UCSD-AML1 (cell line): ENCODE measurements at regions not wholly inside any gene's neighbourhood (a gene's known extent, or its start where the extent isn't known, plus 50 kb on each side); places are given as distances from the start of the nearest gene placed in this dataset.

Experiments used
- DNase-seq: peaks from one replicate; lab custom pipeline; 2025; ENCODE audit not compliant: unreplicated experiment; lab: John Stamatoyannopoulos, UW

DNA sequence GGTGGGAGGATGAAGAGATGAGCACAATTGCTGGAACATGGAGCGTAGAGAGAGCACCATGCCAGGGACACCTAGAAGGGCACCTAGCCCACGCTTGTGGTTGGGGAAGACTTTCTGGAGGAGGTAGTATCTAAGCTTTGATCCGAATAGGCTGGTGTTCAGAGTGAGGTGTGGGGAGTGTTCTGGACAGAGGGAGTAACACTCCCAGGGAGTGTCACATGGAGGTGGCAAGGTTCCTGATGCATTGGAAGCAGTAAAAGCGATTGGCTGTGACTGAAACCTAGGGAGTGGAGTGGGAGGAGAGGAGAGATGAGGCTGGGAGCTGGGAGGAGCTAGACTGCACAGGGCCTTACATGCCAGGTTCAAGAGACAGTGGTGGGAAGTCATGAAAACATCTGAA, 188.0 kb upstream of the NCAM1 start:
- no peak for DNase-seq

DNA sequence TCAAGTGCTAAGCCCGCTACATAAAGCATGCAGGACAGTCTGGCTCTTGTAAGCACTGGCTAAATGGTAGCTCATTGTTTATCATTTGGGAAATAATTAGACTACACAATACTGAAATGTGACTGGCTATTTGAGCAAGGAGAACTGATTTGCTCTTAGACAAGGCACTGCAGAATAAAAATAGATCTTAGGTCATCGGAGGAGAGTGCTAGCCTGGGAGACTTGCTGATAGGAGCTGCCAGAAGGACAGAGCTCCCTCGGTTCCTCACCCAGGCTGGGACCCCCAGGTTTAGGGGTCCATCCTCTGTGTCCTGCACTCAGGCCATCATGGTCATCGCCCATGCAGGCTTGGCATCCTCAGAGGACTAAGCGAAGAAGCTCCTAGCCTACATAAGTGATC, 184.4 kb upstream of the NCAM1 start:
- no peak for DNase-seq

DNA sequence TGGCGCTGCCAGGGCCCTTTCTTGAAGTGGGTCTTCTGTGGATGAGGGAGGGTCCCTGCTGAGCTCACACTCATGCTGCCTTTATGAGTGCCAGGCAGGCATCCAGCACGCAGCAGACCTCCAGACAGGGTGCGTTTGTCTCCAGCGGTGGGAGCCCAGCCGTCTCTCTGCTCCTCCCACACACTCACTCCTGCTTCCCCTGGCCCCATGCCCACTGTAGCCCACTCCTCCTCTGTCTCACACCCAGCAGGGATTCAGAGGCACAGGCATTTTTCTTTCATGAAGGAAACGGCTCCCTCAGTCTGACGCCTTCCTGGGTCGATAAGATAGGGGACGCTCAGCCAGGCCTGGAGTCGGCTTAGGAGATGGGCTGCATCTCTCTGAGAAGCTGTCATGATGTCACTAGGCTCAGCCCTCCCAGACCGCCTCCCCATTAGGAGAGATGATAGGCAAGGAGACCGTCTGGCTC, 183.9 kb upstream of the NCAM1 start:
- no peak for DNase-seq

DNA sequence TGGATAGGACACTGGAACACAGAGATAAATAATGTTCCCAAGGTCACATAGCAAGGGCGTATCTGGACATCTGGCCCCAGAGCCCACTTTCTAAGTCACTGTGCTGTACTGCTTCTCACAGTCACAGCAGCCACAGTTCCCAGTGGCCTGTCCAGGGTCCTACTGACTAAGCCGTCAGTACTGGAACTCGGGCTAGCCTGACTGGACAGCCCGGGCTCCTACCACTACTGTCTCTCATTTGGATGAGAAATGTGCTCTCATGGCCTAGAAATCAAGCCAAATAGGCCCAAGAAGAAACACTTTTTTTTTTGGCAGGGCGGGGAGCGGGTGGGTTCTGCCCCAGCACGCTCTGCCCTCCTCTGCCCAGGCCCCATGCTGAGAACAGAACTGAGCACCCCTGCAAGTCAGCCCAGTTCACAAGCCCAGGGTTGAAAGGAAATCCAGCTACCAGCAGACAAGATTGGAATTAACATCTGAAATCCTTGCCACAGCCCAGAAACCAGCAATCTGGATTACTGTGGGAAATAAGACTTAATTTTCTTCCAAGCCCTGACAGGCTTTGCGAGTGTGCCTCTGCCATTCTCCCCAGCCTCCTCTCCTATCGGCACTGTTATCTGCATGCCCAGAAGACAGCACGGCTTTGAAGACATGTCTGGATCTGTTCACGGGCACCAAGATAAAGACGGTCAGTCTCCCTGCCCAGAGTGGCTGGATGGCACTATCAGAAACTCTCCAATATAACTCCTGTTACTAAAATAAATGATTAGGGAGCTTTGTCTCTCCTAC, 182.9 kb upstream of the NCAM1 start:
- DNase-seq = no peak

DNA sequence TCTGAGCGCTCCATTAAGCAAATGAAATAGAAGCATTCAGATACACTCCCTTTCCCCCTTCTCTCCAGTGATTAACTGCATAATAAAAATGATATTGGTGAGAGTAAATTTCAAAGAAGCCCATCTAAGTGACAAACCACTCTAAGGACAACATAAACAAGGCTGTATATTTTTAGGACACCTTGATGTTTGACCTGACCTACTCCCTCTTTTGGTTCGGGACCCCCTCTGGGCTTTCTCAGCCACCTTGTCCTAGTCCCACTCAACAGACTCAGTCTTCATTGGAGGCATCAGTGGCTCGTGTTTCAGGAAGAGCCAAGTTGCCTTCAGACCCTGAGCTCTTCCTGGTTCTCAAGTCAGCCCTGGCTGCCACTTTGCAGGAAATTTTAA, 182.3 kb upstream of the NCAM1 start:
- DNase-seq = no peak

DNA sequence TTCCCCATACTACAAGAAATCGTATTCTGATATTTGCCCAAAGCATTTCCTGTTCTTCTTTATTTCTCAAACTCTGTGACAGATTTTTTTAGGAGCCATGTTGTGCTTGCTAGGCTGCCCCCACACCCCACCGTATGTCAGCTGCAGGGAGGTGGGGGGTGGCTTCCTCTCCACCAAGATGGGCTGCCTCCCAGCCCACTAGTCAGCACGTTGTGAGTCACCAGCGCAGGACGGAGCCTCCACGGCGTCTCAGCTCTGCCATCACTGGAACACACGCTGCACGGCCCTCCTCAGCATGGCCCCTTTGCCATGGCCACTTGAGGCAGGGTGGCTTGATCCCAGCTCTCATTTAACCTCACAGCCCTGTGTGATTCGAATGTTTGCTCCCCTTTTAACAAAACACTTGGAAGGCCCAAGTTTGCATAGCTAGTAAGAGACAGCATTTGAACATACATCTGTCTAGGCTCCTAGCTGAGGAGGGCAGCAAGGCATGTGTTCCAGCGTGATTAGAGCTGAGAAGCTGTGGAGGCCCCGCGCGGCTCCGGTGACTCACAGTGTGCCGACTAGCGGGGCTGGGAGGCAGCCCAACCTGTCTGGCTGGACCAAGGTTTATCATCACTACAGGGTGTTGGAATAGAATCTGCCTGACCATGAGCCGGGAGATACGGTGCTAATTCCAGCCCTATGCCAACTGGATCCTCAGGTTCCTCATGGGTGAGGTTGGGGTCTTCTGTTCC, 180.7 kb upstream of the NCAM1 start:
- DNase-seq = no peak

DNA sequence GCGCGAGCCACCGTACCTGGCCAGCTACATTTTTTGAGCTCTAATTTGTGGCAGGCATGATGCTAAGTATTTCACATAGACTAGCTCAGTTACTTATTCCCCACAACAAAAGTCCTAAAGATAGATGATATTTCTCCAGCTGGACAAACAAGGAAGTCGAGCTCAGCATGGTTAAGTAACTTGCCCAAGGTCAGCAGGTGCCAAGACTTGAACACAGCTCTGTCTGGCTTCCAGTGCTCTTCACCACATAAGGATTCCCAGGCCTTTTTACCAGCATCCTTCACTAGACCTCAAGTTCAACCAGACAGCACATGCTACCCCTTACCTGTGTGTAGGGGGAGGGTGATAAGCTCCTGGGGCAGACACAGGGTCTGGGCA, 177.3 kb upstream of the NCAM1 start:
- DNase-seq = no peak

DNA sequence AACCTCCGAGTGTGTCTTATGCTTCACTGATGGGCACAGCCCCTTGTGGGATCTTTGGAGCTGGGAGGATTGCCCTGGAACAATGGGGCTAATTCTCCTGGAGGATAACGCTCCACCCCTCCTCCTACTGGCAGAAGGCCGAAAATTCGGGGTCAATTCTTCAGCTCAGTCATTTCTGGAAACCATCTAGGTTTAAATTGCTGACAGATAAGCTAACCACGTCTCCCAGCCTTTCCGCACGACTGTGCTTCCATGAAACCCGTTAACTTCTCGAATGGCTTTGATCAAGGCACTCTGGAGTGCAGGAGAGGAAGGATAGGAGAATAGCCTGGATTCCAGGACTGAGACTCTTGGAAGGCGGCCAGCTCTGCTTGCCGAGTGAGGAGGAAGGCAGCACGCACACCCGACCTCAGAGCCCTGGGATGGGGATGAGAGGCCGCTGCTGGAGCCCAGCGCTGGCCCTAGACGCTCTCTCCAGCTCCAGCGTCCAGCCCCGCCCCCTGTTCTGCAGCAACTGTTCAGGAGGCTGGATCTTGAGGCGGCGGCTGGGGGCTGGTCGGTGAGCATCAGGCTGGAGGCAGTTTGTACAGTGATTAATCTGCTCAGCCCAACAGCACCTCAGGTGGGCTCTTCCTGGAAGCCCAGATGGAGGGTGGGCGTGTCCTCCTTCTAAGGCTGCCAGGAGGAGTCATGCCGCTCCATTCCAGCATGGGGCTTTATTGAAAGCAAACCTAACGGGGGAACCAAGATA, 176.7 kb upstream of the NCAM1 start:
- no peak for DNase-seq

DNA sequence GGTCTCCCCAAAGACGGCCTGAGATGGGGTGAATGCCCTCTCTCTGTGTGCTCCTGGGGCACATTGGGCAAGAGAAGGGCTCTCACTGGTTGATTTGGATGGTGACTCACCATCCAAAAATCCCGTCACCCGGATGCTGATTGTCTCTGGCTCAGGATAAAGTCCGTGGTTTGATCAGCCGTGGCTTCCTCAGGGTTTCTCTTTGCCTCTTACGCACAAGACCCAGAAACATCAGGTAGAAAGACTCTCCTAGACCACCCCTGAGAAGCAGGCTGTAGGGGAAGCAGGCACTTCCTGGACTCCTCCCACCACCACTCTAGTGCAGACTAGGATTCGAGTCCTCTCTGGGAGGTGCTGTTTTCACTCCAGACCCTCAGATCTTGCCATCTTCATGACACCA, 176.1 kb upstream of the NCAM1 start:
- no peak for DNase-seq

DNA sequence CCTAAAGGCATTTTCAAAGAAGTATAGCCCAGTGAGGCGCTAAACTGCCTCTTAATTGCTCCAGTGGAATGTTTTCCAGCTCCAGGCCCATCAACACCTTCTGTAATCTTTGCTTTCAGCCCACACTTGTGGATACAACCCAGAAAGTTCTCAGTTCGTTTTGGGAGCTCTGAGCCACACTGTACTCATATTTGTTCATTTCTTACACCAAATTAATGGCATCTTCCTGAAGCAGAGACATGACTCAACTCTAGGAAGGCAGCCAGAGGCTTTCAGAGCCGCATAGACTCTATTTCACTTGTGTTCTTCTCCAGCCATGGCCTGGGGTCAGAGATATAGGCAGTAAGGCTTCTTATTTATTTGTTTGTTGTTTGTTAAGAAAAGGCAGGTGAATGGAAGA, 175.5 kb upstream of the NCAM1 start:
- DNase-seq = no peak

DNA sequence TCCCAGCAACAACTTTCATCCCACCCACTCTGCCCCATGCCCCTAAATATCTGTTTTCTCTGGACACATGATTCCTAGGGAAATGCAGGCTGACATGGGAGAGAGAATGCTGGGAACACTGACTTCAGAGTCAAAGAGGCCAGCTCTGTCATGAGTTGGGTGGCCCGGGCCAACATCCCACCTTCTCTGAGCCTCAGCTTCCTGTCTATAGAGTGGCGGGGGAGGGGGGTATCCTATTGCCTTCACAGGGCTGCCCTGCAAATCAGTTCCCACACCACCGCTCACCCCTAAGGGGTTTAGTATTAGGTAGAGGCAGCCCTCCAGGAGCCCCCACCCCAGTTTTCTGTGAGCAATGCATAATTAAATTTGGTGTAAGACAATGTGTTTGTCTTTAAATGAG, 175.0 kb upstream of the NCAM1 start:
- DNase-seq = no peak

DNA sequence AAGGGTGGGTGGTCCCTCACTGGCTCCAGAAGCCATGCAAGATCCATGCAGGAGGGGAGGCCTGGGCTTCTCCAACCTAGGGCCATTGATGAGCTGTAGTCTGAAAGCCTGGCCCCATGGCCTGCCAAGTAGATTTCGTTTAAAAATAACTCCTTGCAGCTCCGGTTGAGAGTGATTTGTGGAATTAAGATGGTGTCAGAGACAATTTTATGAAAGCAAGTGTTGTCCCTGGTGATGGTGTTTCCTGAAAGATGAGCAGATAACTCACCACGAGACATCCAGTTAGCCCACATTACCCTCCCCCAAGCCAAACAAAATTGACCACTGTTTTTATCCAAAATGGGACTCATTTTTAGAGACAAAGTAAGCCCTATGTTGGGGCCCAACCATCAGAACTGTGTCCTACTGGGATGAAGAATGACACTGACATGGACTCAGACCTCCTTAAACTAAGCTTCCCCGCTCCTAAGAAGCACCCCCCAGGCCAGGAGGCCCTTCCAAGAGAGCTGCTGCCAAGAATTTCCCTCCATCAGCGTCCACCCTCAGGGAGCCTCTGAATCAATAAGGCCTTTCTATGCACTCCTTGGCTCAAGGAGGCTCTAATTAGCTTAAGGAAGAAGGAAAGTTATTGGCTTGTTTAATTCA, 174.2 kb upstream of the NCAM1 start:
- DNase-seq = no peak

DNA sequence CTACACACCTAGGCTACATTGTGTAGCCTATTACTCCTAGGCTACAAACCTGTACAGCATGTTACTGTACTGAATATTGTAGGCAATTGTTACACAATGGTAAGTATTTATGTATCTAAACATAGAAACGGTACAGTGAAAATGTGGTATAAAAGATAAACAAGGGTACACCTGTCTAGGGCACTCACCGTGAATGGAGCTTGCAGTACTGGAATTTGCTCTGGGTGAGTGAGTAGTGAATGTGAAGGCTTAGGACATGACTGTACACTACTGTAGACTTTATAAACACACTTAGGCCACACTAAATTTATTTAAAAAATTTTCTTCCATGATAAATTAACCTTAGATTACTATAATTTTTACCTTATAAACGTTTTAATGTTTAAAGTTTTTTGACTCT, 171.7 kb upstream of the NCAM1 start:
- no peak for DNase-seq

DNA sequence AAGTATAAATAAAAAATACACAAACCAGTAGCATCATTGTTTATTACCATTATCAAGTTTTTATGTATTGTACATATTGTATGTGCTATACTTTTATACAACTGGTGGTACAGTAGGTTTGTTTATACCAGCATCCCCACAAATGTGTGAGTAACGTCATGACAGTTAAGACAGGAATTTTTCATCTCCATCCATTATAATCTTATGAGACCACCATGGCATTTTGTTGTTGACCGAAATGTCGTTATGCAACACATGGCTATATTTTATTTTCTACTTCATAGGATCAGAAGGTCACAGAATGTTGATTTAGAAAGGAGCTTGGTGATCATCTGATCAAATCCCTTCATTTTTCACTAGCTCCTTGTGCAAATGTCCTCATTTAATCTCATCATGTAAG, 170.9 kb upstream of the NCAM1 start:
- no peak for DNase-seq

DNA sequence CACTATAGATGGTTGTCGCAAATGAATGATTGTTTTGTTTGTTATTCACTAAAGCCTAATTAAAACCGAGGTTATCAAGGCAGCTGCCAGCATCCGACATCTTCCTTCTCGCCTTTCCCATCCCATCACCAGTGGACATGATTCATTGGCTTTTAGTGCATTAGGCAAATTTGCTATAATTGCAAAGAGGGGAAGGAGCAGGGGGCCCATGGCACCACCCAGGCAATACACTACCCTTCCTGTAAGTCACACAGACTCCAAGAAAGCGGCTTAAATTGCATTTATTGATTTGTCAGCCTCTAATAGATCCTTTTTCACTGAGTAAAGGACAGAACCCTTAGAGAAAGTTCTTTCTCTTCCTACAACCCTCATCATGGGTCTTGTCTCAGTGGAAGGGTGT, 169.2 kb upstream of the NCAM1 start:
- no peak for DNase-seq

DNA sequence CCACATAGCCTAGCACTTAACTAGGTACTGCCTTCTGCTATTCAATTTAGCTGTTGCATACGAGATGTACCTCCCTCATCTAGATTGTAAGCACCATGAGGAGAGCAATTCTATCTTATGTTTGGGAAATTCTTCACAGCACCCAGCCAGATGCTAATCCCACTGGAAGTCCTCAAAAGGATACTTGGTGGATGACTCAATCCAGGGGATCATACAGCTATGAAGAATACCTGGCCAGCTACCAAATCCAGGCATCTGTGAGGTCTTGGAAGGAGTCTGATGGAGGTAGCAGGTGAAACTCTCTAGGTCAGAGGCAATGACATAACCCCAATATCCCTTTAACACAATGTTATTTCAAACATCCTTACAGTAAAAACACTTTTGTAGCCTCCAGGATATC, 167.8 kb upstream of the NCAM1 start:
- DNase-seq = no peak

DNA sequence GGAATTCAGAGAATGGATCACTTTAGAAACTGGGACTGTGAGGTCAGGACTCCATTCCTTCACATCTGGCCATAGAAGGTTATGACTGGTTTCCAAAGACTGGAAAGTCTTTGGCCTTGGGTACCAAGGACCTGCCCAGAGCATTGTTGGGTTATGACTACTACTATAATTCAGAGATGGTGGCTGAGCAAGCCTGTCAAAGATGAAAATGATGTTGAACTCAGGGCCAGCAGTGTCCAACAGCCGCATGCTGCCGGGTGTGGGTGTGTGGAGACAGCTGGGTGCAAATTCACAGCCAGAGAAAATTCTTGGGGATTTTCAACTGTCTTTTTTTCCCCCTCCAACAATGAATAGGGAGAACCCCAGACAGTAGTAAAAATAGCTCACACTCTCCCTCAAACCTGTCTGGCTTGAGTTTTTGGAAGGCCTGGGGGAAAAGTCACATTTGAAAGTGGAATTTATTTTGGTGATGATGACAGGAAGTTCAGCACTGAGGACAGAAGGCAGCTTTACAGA, 166.8 kb upstream of the NCAM1 start:
- no peak for DNase-seq

DNA sequence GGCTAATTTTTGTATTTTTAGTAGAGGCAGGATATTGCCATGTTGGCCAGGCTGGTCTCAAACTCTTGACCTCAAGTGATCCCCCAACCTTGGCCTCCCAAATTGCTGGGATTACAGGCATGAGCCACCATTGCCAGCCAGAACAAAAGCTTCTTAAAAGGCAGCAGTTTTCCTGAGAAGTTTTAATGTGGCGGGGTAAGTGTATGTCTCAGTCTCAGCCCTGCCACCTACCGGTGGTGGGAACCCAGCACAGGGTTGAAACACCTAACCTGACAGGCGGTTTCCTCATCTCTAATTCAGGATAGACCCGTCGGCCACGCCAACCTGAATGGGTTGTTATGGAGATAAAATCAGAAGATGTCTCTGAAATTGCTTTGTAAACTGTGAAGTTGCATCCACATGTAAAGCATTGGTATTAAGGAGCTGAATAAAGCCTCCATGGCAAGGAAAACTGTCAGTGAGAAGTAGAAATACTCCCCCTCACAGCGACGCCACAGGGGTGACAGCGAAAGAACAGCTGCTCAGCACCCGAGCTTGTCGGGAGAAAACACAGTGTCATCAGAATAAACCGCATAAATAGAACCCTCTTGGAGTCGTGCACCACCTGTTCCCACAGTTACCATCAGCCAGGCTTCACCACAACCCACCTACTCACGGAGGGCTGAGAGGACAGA, 165.9 kb upstream of the NCAM1 start:
- DNase-seq = peak; percentile 56

DNA sequence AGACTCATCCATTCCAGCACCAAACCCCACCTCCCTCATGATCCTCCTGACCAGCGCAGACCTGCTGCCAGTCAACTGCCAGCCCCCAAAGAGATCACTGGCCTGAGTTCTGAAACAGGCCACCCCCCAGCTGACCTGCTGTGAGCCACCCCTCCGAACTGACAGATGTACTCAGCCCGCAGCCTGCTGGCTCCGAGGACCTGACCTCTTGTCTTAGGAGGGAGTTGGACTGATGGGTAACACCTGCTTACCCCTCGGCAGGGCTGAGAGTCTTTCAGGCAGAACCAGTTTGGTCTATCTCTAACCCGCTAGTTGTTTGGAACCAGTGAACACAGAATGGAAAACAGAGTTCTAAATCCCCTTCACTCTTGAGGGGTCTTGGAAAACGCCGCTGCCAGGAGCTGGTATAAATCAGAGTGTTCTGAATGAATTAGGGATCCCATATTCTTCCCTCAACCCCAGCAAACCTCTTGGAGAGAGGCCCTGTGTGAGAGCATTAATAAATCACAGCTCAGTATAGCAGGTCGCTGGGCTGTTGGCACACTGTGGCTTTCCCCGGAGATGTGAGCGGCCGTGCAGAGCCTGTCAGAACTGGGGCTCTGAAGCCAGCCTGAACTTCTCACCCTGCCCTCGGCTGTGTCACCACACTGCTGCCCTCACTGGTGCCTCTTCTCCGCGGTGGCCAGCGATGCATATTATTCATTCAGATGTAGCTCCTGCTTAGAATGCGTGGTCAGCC, 165.1 kb upstream of the NCAM1 start:
- DNase-seq = no peak

DNA sequence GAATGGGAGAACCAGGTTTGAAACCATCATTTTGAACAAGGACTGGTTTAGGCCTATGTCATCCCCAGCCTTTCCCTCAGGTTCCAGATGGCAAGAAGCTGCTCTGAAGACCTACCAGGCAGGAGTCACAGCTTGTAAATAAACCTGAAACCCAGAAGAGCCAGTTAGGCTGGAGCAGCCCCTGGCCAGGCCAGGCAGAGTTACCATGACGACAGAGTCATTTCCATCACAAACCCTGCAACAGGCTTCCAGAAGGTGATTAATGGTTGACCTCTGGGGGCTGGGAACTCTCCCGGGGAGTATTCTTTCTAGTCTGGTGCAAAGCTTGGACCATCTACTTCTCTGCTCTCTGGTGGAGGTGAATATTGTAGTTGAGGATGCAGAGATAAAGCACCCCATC, 164.1 kb upstream of the NCAM1 start:
- no peak for DNase-seq
